GM23338 (cell line): ENCODE measurements at regions not wholly inside any gene's neighbourhood (a gene's known extent, or its start where the extent isn't known, plus 50 kb on each side); places are given as distances from the start of the nearest gene placed in this dataset.

Source experiments
- ATAC-seq: fragments of 200-7000 bp; cut with Tn5 transposase; 3 replicates; pipeline ENCODE4 v1.9.1; 2020
- DNase-seq: peaks from one replicate; pipeline ENCODE4 v3.0.0-alpha.2; 2015; ENCODE audit warnings: low spot score
- H2AFZ ChIP-seq: fragments of 200-600 bp; sonication (generic); 2 replicates; pipeline ENCODE4 v1.8.0; 2016; ENCODE audit warnings: antibody characterized with exemption, mild to moderate bottlenecking, moderate library complexity
- H3F3A ChIP-seq: fragments of 200-600 bp; sonication (generic); replicated peaks from 2 replicates; pipeline ENCODE4 v1.8.0; 2017; ENCODE audit warnings: antibody characterized with exemption, mixed run types, low read depth
- H3K27ac ChIP-seq: fragments of 200-600 bp; sonication (generic); 2 replicates; pipeline ENCODE4 v1.6.1; 2016; ENCODE audit warnings: low read depth
- H3K27me3 ChIP-seq: fragments of 200-600 bp; sonication (generic); 2 replicates; pipeline ENCODE4 v1.8.0; 2016; ENCODE audit warnings: mild to moderate bottlenecking, mixed run types, moderate library complexity; ENCODE audit not compliant: insufficient read depth
- H3K36me3 ChIP-seq: fragments of 200-600 bp; sonication (generic); 2 replicates; pipeline ENCODE4 v1.8.0; 2016; ENCODE audit warnings: mild to moderate bottlenecking; ENCODE audit not compliant: insufficient read depth
- H3K4me1 ChIP-seq: fragments of 200-600 bp; sonication (generic); 2 replicates; pipeline ENCODE4 v1.8.0; 2016; ENCODE audit warnings: mild to moderate bottlenecking, moderate library complexity; ENCODE audit not compliant: insufficient read depth
- H3K4me2 ChIP-seq: fragments of 200-600 bp; sonication (generic); 2 replicates; pipeline ENCODE4 v1.7.1; 2017; ENCODE audit warnings: mixed run types
- H3K4me3 ChIP-seq: fragments of 200-600 bp; sonication (generic); 2 replicates; pipeline ENCODE4 v1.6.1; 2016; ENCODE audit warnings: mixed run types
- H3K79me2 ChIP-seq: fragments of 200-600 bp; sonication (generic); replicated peaks from 2 replicates; pipeline ENCODE4 v1.8.0; 2017; ENCODE audit warnings: mild to moderate bottlenecking; ENCODE audit not compliant: insufficient read depth
- H3K9me2 ChIP-seq: fragments of 200-600 bp; sonication (generic); 2 replicates; pipeline ENCODE4 v1.8.0; 2017; ENCODE audit not compliant: insufficient read depth
- H4K20me1 ChIP-seq: fragments of 200-600 bp; sonication (generic); replicated peaks from 2 replicates; pipeline ENCODE4 v1.8.0; 2017; ENCODE audit warnings: mild to moderate bottlenecking; ENCODE audit not compliant: insufficient read depth
- H3K27ac Mint-ChIP-seq: 2 replicates; pipeline ENCODE4 v1.8.0; 2020; ENCODE audit warnings: inconsistent platforms, mild to moderate bottlenecking, moderate library complexity, mixed read lengths
- H3K27me3 Mint-ChIP-seq: 3 replicates; pipeline ENCODE4 v1.8.0; 2022; ENCODE audit warnings: low read depth, mild to moderate bottlenecking, moderate library complexity, mixed read lengths, inconsistent platforms; ENCODE audit not compliant: insufficient read depth, poor library complexity
- H3K36me3 Mint-ChIP-seq: 3 replicates; pipeline ENCODE4 v1.8.0; 2021; ENCODE audit warnings: low read depth, mild to moderate bottlenecking, inconsistent platforms, moderate library complexity, mixed read lengths
- H3K4me1 Mint-ChIP-seq: 3 replicates; pipeline ENCODE4 v1.8.0; 2020; ENCODE audit warnings: mild to moderate bottlenecking, inconsistent platforms, mixed read lengths
- H3K4me3 Mint-ChIP-seq: 3 replicates; pipeline ENCODE4 v1.8.0; 2021; ENCODE audit warnings: moderate library complexity, mild to moderate bottlenecking, inconsistent platforms, mixed read lengths
- H3K9me3 Mint-ChIP-seq: 3 replicates; pipeline ENCODE4 v1.8.0; 2020; ENCODE audit warnings: moderate library complexity, mild to moderate bottlenecking, inconsistent platforms, mixed read lengths
- CREB1 ChIP-seq: fragments of 250-450 bp; sonication (Bioruptor Pico); IDR thresholded peaks from 2 replicates; pipeline ENCODE4 v1.5.0; 2020; ENCODE audit warnings: low read depth, mild to moderate bottlenecking, moderate library complexity
- ETS1 ChIP-seq: IDR thresholded peaks from 2 replicates; pipeline ENCODE4 v1.6.1; 2016; ENCODE audit warnings: antibody characterized with exemption
- EZH2 ChIP-seq: fragments of 200-600 bp; sonication (generic); IDR thresholded peaks from one replicate; pipeline ENCODE4 v1.8.0; 2017; ENCODE audit warnings: antibody characterized with exemption, mild to moderate bottlenecking, low read depth; ENCODE audit not compliant: unreplicated experiment
- EZH2phosphoT487 ChIP-seq: fragments of 200-600 bp; sonication (generic); IDR thresholded peaks from one replicate; pipeline ENCODE4 v1.8.1; 2018; ENCODE audit warnings: antibody characterized with exemption; ENCODE audit not compliant: unreplicated experiment
- NANOG ChIP-seq: IDR thresholded peaks from 2 replicates; pipeline ENCODE4 v1.6.1; 2016; ENCODE audit warnings: antibody characterized with exemption, borderline replicate concordance
- POLR2AphosphoS5 ChIP-seq: IDR thresholded peaks from 2 replicates; pipeline ENCODE4 v1.6.1; 2016; ENCODE audit warnings: antibody characterized with exemption, low read depth
- ZNF331 ChIP-seq: fragments of 250-450 bp; sonication (Bioruptor Pico); IDR thresholded peaks from 2 replicates; pipeline ENCODE4 v1.5.0; 2020; ENCODE audit warnings: low read depth, mild to moderate bottlenecking, moderate library complexity
- ZNF462 ChIP-seq: fragments of 250-450 bp; sonication (Bioruptor Pico); IDR thresholded peaks from 2 replicates; pipeline ENCODE4 v1.5.0; 2020; ENCODE audit warnings: mild to moderate bottlenecking, moderate library complexity

GRCh38 chr12:91887957-91888356 lies 257.7 kb downstream of the BTG1 start (continued):
- TF ChIP-seq CREB1 (CRISPR knock-in tag), result no peak
- TF ChIP-seq ZNF331 (CRISPR knock-in tag), result no peak
- no peak for TF ChIP-seq EZH2
- no peak for TF ChIP-seq EZH2phosphoT487
- TF ChIP-seq NANOG, result no peak

GRCh38 chr12:91885851-91886731 lies 259.6 kb downstream of the BTG1 start:
- Mint-ChIP-seq H3K36me3 (no peaks in the 10 kb centered on the region), H3K27me3 (no peaks in the 10 kb centered on the region), H3K9me3 (no peaks in the 10 kb centered on the region), H3K4me1 (no peaks in the 10 kb centered on the region), H3K4me3 (no peak overlapping the region), H3K27ac (no peak overlapping the region)
- no peaks in the 10 kb centered on the region for H3K9me2 ChIP-seq
- H4K20me1 ChIP-seq, result no peaks in the 10 kb centered on the region
- H3K79me2 ChIP-seq, result no peaks in the 10 kb centered on the region
- H3F3A ChIP-seq, result no peaks in the 10 kb centered on the region
- H3K27me3 ChIP-seq, result no peaks in the 10 kb centered on the region
- no peak overlapping the region for H3K4me2 ChIP-seq
- no peak for ATAC-seq
- H3K36me3 ChIP-seq, result no peaks in the 10 kb centered on the region
- no peak for TF ChIP-seq NANOG
- TF ChIP-seq ZNF331 (CRISPR knock-in tag), result no peak
- no peak for TF ChIP-seq POLR2AphosphoS5
- TF ChIP-seq ZNF462 (CRISPR knock-in tag), result no peak
- no peak for TF ChIP-seq ETS1
- no peak overlapping the region for H2AFZ ChIP-seq
- no peak for DNase-seq
- H3K27ac ChIP-seq, result no peak overlapping the region
- no peaks in the 10 kb centered on the region for H3K4me1 ChIP-seq
- no peak overlapping the region for H3K4me3 ChIP-seq
